ENCODE measurements at regions not wholly inside any gene's neighbourhood (a gene's known extent, or its start where the extent isn't known, plus 50 kb on each side); places are given as distances from the start of the nearest gene placed in this dataset.

DNA sequence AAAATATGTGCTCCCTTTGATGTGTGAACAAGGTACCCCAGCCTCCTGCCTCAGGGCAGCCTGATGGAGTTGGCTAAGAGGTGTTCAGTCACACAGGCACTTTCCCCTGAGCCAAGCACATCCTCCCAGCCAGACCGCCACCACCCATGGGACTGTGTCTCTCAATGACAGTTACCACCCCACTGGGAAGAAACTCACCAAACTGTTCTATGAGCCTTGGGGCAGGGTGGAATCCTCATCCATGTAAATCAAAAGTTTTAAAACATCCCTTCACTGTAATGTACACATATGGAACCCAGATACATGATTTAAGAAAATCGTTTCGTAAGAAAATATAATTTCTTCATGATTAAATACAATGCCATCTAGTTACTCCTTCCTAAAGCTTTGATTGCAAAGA, 138.4 kb upstream of the LSM14A start:
- no peak overlapping the region for H2AFZ ChIP-seq (ENCODE audit: control insufficient read depth, low read depth, low read length)
- ChIA-PET CTCF (no interaction called here), POLR2A (no interaction called here)

More for the DNA sequence above, 138.4 kb upstream of the LSM14A start:
- WGBS (ENCODE audit: insufficient coverage, insufficient replicate concordance, low lambda C conversion rate, missing lambda C conversion rate) = 17% methylated on average over 3 of the region's 3 CpGs
- intact Hi-C loops (cut with micrococcal nuclease; ENCODE audit: unreplicated experiment) = no loop called here
- no TSS peak for BruUV-seq (replicated peaks)
- FAIRE-seq = no peak
- Histone ChIP-seq H3K4me3 (no peak overlapping the region), H3K27me3 (replicated peaks in 1 of 2; ENCODE audit: control insufficient read depth in 2 of 2, insufficient read depth in 2 of 2, low read length in 1 of 2) (no peaks in the 10 kb centered on the region), H3K9me3 (replicated peaks; ENCODE audit: control insufficient read depth, insufficient read depth, low read length) (no peaks in the 10 kb centered on the region), H3K27ac (ENCODE audit: control insufficient read depth, insufficient read depth) (no peak overlapping the region), H4K20me1 (ENCODE audit: control insufficient read depth, insufficient read depth) (no peaks in the 10 kb centered on the region), H3K79me2 (ENCODE audit: control insufficient read depth, insufficient read depth, low read length) (no peaks in the 10 kb centered on the region), H3K4me2 (ENCODE audit: control insufficient read depth, insufficient read depth) (no peak overlapping the region), H3K4me1 (ENCODE audit: control insufficient read depth, insufficient read depth, low read length) (no peaks in the 10 kb centered on the region), H3K36me3 (ENCODE audit: control insufficient read depth in 2 of 2, insufficient read depth in 2 of 2, low read length in 1 of 2) (no peaks in the 10 kb centered on the region), H3K9ac (ENCODE audit: control insufficient read depth, insufficient read depth, low read length) (no peak overlapping the region)
- in situ Hi-C loops (cut with MboI) = no loop called here
- ATAC-seq = no peak
- SMC1A ChIA-PET (ENCODE audit: uncharacterized antibody, unreplicated experiment) = no interaction called here
- DNase-seq (ENCODE audit: low read depth, low spot score) = no peak
- TF ChIP-seq BMI1 (IDR thresholded peaks at IDR 0.05; ENCODE audit: borderline replicate concordance) (no peak), NFIC (IDR thresholded peaks at IDR 0.05; ENCODE audit: low read depth, low read length) (no peak), ESRRA (IDR thresholded peaks at IDR 0.05; ENCODE audit: low read length) (no peak), MTA3 (IDR thresholded peaks at IDR 0.05; ENCODE audit: borderline replicate concordance, low read length) (no peak), CHD1 (IDR thresholded peaks at IDR 0.05; ENCODE audit: low read depth, low read length) (no peak), SUPT20H (IDR thresholded peaks at IDR 0.05; ENCODE audit: borderline replicate concordance, control insufficient read depth, low read depth, low read length) (no peak), YY1 (IDR thresholded peaks at IDR 0.05; ENCODE audit: low read depth, low read length) (no peak), PAX5 (IDR thresholded peaks at IDR 0.05; ENCODE audit: borderline replicate concordance, low read depth, low read length) (no peak), MEF2A (IDR thresholded peaks at IDR 0.05; ENCODE audit: insufficient read depth, low read depth, low read length) (no peak)
- TF ChIP-seq, protein P1, sequence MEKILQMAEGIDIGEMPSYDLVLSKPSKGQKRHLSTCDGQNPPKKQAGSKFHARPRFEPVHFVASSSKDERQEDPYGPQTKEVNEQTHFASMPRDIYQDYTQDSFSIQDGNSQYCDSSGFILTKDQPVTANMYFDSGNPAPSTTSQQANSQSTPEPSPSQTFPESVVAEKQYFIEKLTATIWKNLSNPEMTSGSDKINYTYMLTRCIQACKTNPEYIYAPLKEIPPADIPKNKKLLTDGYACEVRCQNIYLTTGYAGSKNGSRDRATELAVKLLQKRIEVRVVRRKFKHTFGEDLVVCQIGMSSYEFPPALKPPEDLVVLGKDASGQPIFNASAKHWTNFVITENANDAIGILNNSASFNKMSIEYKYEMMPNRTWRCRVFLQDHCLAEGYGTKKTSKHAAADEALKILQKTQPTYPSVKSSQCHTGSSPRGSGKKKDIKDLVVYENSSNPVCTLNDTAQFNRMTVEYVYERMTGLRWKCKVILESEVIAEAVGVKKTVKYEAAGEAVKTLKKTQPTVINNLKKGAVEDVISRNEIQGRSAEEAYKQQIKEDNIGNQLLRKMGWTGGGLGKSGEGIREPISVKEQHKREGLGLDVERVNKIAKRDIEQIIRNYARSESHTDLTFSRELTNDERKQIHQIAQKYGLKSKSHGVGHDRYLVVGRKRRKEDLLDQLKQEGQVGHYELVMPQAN (conservative IDR thresholded peaks at IDR 0.05) = no peak
- TF ChIP-seq, protein P2, sequence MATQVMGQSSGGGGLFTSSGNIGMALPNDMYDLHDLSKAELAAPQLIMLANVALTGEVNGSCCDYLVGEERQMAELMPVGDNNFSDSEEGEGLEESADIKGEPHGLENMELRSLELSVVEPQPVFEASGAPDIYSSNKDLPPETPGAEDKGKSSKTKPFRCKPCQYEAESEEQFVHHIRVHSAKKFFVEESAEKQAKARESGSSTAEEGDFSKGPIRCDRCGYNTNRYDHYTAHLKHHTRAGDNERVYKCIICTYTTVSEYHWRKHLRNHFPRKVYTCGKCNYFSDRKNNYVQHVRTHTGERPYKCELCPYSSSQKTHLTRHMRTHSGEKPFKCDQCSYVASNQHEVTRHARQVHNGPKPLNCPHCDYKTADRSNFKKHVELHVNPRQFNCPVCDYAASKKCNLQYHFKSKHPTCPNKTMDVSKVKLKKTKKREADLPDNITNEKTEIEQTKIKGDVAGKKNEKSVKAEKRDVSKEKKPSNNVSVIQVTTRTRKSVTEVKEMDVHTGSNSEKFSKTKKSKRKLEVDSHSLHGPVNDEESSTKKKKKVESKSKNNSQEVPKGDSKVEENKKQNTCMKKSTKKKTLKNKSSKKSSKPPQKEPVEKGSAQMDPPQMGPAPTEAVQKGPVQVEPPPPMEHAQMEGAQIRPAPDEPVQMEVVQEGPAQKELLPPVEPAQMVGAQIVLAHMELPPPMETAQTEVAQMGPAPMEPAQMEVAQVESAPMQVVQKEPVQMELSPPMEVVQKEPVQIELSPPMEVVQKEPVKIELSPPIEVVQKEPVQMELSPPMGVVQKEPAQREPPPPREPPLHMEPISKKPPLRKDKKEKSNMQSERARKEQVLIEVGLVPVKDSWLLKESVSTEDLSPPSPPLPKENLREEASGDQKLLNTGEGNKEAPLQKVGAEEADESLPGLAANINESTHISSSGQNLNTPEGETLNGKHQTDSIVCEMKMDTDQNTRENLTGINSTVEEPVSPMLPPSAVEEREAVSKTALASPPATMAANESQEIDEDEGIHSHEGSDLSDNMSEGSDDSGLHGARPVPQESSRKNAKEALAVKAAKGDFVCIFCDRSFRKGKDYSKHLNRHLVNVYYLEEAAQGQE (IDR thresholded peaks at IDR 0.05; ENCODE audit: low read depth, low read length) = no peak
- RAD21 ChIA-PET (ENCODE audit: unreplicated experiment) = no interaction called here

Data from GM12878 (cell line).